Left ventricle myocardium inferior (tissue), 1 donor: ENCODE measurements at regions not wholly inside any gene's neighbourhood (a gene's known extent, or its start where the extent isn't known, plus 50 kb on each side); places are given as distances from the start of the nearest gene placed in this dataset.

ENCODE experiments used
- DNase-seq: peaks from one replicate; pipeline ENCODE4 v3.0.0-alpha.2; 2020
- H3K27ac ChIP-seq: fragments of 200-600 bp; replicated peaks from 2 replicates; pipeline ENCODE4 v1.8.0; 2021
- H3K27me3 ChIP-seq: fragments of 200-600 bp; 2 replicates; pipeline ENCODE4 v1.8.0; 2021; ENCODE audit warnings: low read depth
- H3K36me3 ChIP-seq: fragments of 200-600 bp; 2 replicates; pipeline ENCODE4 v1.8.0; 2021
- H3K4me1 ChIP-seq: fragments of 200-600 bp; 2 replicates; pipeline ENCODE4 v1.8.0; 2021
- H3K4me3 ChIP-seq: fragments of 200-600 bp; 2 replicates; pipeline ENCODE4 v1.8.0; 2021; ENCODE audit warnings: mild to moderate bottlenecking, moderate library complexity
- H3K9me3 ChIP-seq: fragments of 200-600 bp; replicated peaks from 2 replicates; pipeline ENCODE4 v1.8.0; 2021
- CTCF ChIP-seq: fragments of 200-600 bp; IDR thresholded peaks from 2 replicates; pipeline ENCODE4 v1.8.0; 2021; ENCODE audit warnings: antibody characterized with exemption, mild to moderate bottlenecking, borderline replicate concordance
- intact Hi-C: fragments of 100-400 bp; cut with micrococcal nuclease; formaldehyde crosslinking; loops from one replicate; pipeline ENCODE4 v1.11.0; 2022
- donor health status: DM: no; HTN: yes; CAD: no; lungs with severe emphysema.

GRCh38 chr4:175441256-175441655 lies 370.8 kb downstream of the GPM6A start:
- intact Hi-C loops: no loop called here
- no peak for TF ChIP-seq CTCF

DNA sequence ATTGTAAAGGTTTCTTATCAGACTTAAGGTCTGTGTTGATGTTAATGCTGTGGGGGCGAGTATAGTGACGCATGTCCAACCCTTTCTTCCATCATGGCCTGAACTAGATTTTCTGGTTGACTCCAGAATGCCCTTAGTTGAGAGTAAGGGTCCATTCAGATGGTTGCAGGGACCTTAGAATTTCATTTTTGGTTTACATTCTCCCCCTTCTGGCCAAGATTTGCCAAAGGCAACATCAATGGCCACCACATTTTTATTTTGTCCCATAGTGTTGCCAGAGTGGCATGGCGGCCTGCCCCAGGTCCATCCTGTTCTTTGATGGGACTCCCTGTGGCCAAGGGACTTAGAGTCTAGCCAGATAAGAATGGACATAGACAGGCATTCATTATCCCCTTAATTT lies 368.5 kb downstream of the GPM6A start:
- H3K4me3 ChIP-seq: no peak overlapping the region
- no peaks in the 10 kb centered on the region for H3K36me3 ChIP-seq
- no peaks in the 10 kb centered on the region for H3K4me1 ChIP-seq
- no peak overlapping the region for H3K27ac ChIP-seq
- intact Hi-C loops: no loop called here
- no peak for TF ChIP-seq CTCF
- no peaks in the 10 kb centered on the region for H3K27me3 ChIP-seq
- H3K9me3 ChIP-seq: no peaks in the 10 kb centered on the region
- DNase-seq: no peak

More at GRCh38 chr4:175441256-175441655, 370.8 kb downstream of the GPM6A start:
- no peak overlapping the region for H3K27ac ChIP-seq
- no peaks in the 10 kb centered on the region for H3K27me3 ChIP-seq
- no peaks in the 10 kb centered on the region for H3K9me3 ChIP-seq
- no peaks in the 10 kb centered on the region for H3K36me3 ChIP-seq
- no peak for DNase-seq
- H3K4me1 ChIP-seq: no peaks in the 10 kb centered on the region
- H3K4me3 ChIP-seq: no peak overlapping the region

- Histone ChIP-seq H3K9me3 (no peaks in the 10 kb centered on the region), H3K27me3 (no peaks in the 10 kb centered on the region), H3K27ac (no peak overlapping the region), H3K36me3 (no peaks in the 10 kb centered on the region), H3K4me3 (no peak overlapping the region), H3K4me1 (no peaks in the 10 kb centered on the region)
- no peak for DNase-seq
- intact Hi-C loops: no loop called here
- no peak for TF ChIP-seq CTCF
Observed at GRCh38 chr4:175444512-175444911, 367.6 kb downstream of the GPM6A start.

- intact Hi-C loops: no loop called here
- Histone ChIP-seq H3K36me3 (no peaks in the 10 kb centered on the region), H3K27ac (no peak overlapping the region), H3K9me3 (no peaks in the 10 kb centered on the region), H3K27me3 (no peaks in the 10 kb centered on the region), H3K4me3 (no peak overlapping the region), H3K4me1 (no peaks in the 10 kb centered on the region)
- DNase-seq: no peak
- TF ChIP-seq CTCF: no peak
Observed at GRCh38 chr4:175447016-175447415, 365.0 kb downstream of the GPM6A start.

DNA sequence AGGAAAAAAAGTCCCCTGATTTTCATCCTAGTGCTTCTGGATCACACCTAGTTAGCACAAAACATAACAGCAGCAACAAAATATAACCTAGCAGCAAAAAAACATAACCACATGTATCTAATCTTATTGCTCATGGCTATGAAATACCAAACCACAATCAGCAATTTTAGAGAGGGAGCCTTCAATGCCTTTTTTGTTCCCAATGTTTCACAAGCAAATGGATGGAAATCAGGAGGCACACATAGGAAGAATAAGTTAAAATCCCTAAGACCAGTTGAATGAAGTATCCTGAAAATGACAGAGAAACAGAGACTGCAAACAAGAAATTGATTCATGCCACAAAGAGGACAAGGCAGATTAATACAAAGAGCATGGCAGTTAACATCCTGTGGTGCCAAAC lies 361.6 kb downstream of the GPM6A start:
- intact Hi-C loops: no loop called here

More for the DNA sequence above, 361.6 kb downstream of the GPM6A start:
- H3K36me3 ChIP-seq: no peaks in the 10 kb centered on the region
- no peaks in the 10 kb centered on the region for H3K4me1 ChIP-seq
- no peak for TF ChIP-seq CTCF
- no peak for DNase-seq
- H3K27me3 ChIP-seq: no peaks in the 10 kb centered on the region
- peaks cover 16% of the 10 kb centered on the region for H3K9me3 ChIP-seq
- no peak overlapping the region for H3K4me3 ChIP-seq
- no peak overlapping the region for H3K27ac ChIP-seq
